Fibroblast of skin of left biceps (primary cell): ENCODE measurements at regions not wholly inside any gene's neighbourhood (a gene's known extent, or its start where the extent isn't known, plus 50 kb on each side); places are given as distances from the start of the nearest gene placed in this dataset.

ENCODE experiments used
- DNase-seq, 2 experiments: peaks; one replicate each; pipeline ENCODE4 v3.0.0-alpha.2; 2013; ENCODE audit warnings: low read depth in 2 of 2

DNA sequence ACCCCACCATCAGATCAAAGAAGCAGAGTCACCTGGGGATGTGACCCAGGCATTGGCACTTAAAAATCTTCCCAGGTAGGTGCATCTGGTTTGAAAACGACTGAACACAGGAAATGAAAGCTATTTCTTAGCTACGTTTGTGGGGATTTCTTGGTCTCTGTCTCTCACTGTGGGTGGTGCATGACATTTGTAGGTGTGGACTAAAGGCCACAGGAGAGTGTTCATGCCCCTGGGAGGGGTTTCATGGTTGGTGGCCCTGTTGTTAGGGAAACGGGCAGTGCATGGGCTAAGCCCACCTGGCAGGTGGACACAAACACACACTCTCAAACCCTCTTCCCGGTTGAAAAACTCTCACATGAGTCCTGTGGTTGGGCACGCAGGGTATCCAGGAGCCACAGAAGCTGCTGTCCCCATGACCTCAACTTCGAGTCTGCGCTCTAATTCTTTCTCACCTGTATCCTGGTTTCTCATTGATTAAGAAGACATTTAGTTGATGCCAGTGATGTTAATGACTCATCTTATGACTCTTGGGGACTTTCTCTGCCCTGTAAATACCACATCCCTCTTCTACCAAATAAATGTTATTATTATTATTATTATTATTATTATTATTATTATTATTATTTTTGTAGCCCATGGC is 119.4 kb downstream of the MRPS6 start:
- no peak for DNase-seq

DNA sequence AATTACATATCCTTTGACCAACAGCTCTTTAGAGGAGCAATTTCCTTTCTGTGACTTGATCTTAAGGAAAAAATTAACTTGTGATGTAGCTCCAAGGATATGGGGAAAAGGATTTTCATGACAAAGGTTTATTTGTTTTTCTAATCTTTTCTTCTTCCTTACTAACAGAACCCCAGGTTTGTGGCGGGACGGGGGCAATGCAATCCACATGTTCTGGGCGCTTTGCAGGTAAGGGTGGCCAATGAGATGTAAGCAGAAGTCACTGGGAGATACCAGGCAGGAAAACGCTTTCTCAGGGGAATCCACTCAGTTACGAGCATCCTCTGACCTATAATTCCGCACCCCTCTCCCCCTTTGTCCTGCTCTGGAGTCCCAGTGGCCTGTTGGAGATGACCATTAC is 122.0 kb downstream of the MRPS6 start:
- no peak for DNase-seq

GRCh38 chr21:34196996-34197395 is 123.6 kb downstream of the MRPS6 start:
- DNase-seq = no peak

DNA sequence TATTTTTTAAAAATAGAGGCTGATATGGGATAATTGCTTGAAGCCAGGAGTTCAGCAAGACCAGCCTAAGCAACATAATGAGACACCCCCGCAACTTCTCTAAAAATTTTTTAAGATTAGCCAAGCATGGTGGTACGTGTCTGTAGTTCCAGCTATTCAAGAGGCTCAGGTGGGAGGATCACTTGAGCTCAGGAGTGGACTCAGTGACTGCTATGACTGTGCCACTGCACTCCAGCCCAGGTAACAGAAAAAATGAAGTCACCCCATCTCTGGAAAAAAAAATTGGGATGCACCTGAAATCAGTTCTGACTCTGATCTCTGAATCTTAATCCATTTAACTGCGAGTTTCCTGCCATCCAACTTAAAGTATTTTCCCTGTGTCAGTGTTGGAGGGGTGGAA is 124.2 kb downstream of the MRPS6 start:
- DNase-seq = no peak

DNA sequence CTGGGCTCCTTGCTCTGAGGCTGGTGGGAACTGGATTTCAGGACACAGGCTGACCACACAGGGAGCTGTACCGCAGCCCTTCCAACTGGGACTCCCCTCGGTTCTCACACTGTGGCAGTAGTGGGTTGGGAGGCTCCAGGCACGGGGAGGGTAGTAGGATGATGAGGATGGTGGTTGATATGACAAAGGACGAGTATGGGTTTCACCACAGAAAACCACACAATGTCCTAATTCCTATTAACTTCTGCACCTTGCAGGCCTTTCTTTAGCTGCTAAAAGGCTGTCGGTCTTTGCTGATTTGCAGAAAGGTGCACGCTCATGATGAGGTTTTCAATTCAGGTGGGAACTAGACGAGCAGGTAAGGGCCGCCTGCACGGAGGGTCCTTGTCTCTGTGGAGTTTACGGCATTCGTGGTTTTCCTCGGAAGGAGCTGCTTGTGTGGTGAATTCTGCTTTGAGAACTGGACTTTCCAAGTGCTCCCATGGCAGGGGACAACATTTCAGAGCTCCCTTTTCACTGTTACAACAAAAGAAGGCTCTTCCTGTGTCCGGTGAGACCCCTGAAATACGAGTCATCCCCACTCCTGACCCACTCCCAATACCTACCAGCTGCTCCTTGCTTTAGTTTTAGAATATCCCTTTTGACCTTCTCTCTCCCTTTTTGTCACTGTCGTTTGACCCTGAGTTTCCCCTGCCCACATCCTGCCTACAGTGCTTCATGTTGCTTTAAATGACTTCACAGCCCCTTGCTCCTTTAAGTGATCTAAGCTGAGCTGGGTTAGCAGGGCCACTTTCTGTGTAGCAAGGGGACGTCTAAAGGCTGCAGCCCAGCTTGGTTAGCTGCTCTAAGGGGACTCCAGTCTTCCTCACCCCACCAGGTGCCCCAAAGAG is 125.1 kb downstream of the MRPS6 start:
- no peak for DNase-seq

- DNase-seq = no peak
Observed at GRCh38 chr21:34199121-34199910, 125.9 kb downstream of the MRPS6 start.

DNA sequence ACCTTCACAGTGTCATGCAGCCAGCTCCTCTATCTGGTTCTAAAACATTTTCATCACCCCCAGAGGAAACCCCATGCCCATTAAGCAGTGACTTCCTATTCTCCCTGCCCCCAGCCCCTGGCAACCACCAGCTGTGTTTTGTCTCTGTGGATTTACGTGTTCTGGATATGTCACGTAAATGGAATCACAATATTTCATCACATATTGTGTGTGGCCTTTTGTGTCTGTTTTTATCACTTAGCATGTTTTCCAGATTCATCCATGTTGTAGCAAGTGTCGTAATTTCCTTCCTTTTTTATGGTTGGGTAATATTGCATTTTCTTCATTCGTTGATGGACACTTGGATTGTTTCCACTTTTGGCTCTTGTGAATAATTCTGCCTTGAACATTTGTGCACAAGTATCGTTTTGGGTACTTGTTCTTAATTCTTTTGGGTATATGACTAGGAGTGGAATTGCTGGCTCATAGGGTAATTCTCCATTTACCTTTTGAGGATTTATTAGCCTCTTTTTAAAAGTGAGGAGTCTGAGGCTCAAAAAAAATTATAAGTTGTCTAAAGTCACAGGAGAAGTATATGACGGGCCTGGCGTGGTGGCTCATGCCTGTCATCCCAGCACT is 127.0 kb downstream of the MRPS6 start:
- no peak for DNase-seq

GRCh38 chr21:34201001-34201400 is 127.6 kb downstream of the MRPS6 start:
- no peak for DNase-seq

- no peak for DNase-seq
Observed at GRCh38 chr21:34201481-34201858, 128.1 kb downstream of the MRPS6 start.

- no peak for DNase-seq
Observed at GRCh38 chr21:34202553-34203372, 129.4 kb downstream of the MRPS6 start.

- no peak for DNase-seq
Observed at GRCh38 chr21:34203851-34204420, 130.6 kb downstream of the MRPS6 start.

DNA sequence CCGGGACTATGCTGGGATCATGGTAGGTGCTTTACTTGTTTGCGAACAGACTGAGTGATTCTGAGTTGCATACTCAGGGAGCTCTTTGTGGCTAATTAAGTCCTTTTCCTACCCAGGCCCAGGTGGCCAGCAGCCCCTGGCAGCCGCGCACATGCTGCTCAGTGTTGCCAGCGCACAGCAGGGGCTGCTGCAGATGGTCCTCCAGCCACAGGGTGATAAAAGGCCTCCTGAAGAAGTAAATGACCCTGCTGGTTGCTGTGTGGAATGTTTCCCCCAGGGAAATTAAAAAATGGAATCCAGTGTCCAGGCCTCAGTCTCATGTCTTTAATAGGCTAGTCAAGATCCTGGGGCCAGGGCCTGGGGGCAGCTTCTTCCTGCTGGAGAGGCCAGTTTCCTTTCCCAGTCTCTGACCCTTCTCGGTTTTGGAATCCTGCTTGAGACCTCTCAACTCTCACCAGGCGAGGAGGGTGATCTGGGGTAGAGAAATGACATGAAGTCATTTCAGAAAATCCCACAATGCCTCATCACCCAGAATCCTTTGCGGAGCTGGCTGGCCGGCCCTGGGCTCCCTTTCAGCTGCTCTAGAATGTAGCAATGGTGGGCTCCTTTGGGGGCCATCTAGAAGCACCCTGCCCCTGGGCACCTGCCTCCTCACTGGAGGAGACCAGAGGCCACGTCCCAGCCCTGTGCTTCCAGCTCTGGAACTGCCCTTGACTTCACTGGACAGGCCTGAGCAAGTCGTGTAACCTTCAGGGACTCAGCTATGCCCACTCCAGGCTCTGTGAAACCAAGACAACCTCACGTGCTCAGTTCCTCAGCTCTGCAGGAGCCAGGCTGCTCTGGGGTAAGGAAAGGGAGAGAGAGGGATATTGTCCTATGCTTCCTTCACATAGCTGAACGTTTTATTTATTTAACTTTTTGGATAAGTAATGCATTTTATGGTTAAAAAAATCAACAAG is 131.4 kb downstream of the MRPS6 start:
- no peak for DNase-seq

DNA sequence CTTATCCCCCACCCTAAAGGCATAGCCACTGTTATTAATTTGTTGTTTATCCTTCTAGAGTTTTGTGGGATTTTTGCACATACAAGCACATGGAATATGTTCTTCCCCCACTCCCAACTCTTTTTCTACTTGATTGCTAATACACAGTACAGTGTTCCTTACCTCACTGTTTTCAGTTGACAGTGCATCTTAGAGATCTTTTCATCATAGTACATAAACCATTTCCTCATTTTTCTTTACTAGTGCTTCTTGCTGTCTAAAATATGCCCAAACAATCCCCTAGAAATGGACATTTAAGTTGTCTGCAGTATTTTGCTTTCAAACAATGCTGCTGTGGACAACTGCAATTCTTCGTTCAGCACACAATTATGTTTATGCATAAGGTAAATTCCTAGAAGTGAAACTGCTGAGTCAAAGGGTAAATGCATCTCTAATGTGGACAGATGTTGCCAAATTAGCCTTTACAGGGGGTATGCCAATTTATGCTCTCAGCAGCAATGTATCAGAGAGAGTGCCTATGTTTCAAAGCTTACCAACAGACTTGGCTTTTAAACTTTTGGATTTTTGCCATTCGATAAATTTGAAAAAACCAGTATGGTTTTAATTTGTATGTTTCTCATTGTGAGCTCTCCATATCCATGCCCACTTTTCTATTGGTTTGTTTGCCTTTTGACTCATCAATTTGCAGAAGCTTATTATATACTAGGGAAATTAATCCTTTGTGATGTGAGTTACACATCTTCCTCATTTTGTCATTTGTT is 132.6 kb downstream of the MRPS6 start:
- no peak for DNase-seq

- DNase-seq = no peak
Observed at GRCh38 chr21:34213959-34214358, 140.6 kb downstream of the MRPS6 start.

- no peak for DNase-seq
Observed at GRCh38 chr21:34215501-34215900, 142.1 kb downstream of the MRPS6 start.

DNA sequence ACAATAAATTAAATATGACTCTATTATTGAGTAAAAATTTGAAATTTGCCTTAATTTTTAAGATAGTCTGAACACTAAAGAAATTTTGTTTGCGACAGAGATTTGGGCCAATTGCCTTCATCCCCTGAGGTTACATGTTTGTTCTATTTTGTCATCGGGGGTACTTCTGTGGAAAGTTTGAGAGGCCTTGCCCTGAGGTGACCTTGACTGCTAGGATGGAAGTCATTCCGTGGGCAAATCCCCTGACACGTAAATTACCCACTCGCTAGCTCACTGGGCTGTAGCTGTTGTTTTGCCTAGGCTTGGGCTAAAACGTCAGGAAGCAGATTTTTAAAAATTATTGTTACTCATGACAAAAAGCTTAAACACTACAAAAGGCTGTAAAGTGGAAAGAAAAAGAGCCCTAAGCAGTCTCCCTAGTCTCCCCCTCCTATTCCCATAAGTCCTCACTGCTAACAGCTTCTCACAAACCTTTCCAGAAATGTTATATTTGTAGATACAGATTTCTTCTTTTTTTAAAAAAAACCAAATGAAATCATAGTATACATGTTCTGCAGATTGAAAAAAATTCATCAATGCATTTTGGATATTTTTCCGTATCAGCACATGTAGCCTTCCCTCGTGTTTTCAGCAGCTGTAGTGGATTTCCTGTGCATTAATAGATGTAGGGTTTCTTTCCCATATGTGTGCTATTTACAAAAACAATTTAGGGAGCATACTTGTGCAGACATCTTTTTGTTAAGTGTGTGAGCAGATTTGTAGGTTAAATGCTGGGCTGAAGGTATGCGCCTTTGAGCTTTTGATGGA is 142.7 kb downstream of the MRPS6 start:
- no peak for DNase-seq

GRCh38 chr21:34216718-34217032 is 143.3 kb downstream of the MRPS6 start:
- DNase-seq = no peak

- DNase-seq = no peak
Observed at GRCh38 chr21:34217263-34217662, 143.9 kb downstream of the MRPS6 start.
